ENCODE measurements at regions not wholly inside any gene's neighbourhood (a gene's known extent, or its start where the extent isn't known, plus 50 kb on each side); places are given as distances from the start of the nearest gene placed in this dataset.

- Histone ChIP-seq H3K9me3 (ENCODE audit: control insufficient read depth in 1 of 2, insufficient read depth in 1 of 2, low read depth in 1 of 2, low read length in 2 of 2) (no peaks in the 10 kb centered on the region), H3K9me2 (ENCODE audit: insufficient read depth) (no peaks in the 10 kb centered on the region), H3K4me3 (replicated peaks in 1 of 2; ENCODE audit: low read depth in 1 of 2, low read length in 2 of 2) (no peak overlapping the region), H4K20me1 (ENCODE audit: insufficient read depth) (no peaks in the 10 kb centered on the region), H3K36me3 (ENCODE audit: control insufficient read depth in 1 of 2, insufficient read depth in 2 of 2, low read length in 2 of 2) (no peaks in the 10 kb centered on the region), H3K4me2 (ENCODE audit: low read length) (no peak overlapping the region), H3K4me1 (ENCODE audit: control insufficient read depth in 1 of 2, insufficient read depth in 2 of 2, low read length in 2 of 2) (peaks cover 0 to 4% of the 10 kb centered on the region in 2 experiments; a peak in 2 of 4 replicates), H3K27me3 (ENCODE audit: insufficient read depth, low read length) (no peaks in the 10 kb centered on the region), H2AFZ (ENCODE audit: low read depth, low read length, poor library complexity, severe bottlenecking) (no peak overlapping the region), H3K9ac (ENCODE audit: low read length) (no peak overlapping the region), H3K27ac (ENCODE audit: low read depth, low read length) (no peak overlapping the region), H3K79me2 (ENCODE audit: insufficient read depth, low read length) (no peaks in the 10 kb centered on the region)
- ChIA-PET CTCF (no interaction called here), POLR2A (no interaction called here), RAD21 (ENCODE audit: low non-redundant PET in 1 of 2, low total read pairs in 2 of 2, uncharacterized antibody in 2 of 2, unreplicated experiment in 2 of 2) (no interaction called here)
- BruUV-seq (replicated peaks): no TSS peak
- intact Hi-C loops (cut with micrococcal nuclease): no loop called here
- ATAC-seq: no peak
- TF ChIP-seq ZNF274 (IDR thresholded peaks at IDR 0.05; ENCODE audit: low read depth, low read length): no peak
- no peak for TF ChIP-seq ZBTB33 (IDR thresholded peaks at IDR 0.05; ENCODE audit: extremely low read depth, insufficient replicate concordance, low read length)
- DNase-seq (ENCODE audit: low read depth, low spot score): no peak
Observed at GRCh38 chr2:7121851-7122250, 204.6 kb downstream of the RNF144A start.

- Histone ChIP-seq H3K4me1 (ENCODE audit: control insufficient read depth in 1 of 2, insufficient read depth in 2 of 2, low read length in 2 of 2) (peaks cover 0 to 4% of the 10 kb centered on the region in 2 experiments; a peak in 2 of 4 replicates), H4K20me1 (ENCODE audit: insufficient read depth) (no peaks in the 10 kb centered on the region), H3K27me3 (ENCODE audit: insufficient read depth, low read length) (no peaks in the 10 kb centered on the region), H3K9me2 (ENCODE audit: insufficient read depth) (no peaks in the 10 kb centered on the region), H3K79me2 (ENCODE audit: insufficient read depth, low read length) (no peaks in the 10 kb centered on the region), H2AFZ (ENCODE audit: low read depth, low read length, poor library complexity, severe bottlenecking) (no peak overlapping the region), H3K4me3 (replicated peaks in 1 of 2; ENCODE audit: low read depth in 1 of 2, low read length in 2 of 2) (no peak overlapping the region), H3K9ac (ENCODE audit: low read length) (no peak overlapping the region), H3K4me2 (ENCODE audit: low read length) (no peak overlapping the region), H3K9me3 (ENCODE audit: control insufficient read depth in 1 of 2, insufficient read depth in 1 of 2, low read depth in 1 of 2, low read length in 2 of 2) (no peaks in the 10 kb centered on the region), H3K36me3 (ENCODE audit: control insufficient read depth in 1 of 2, insufficient read depth in 2 of 2, low read length in 2 of 2) (no peaks in the 10 kb centered on the region), H3K27ac (ENCODE audit: low read depth, low read length) (no peak overlapping the region)
- POLR2A ChIA-PET: no interaction called here
- ATAC-seq (no peak), DNase-seq (ENCODE audit: low read depth, low spot score) (no peak)
- CTCF ChIA-PET: no interaction called here
- RAD21 ChIA-PET (ENCODE audit: low non-redundant PET in 1 of 2, low total read pairs in 2 of 2, uncharacterized antibody in 2 of 2, unreplicated experiment in 2 of 2): no interaction called here
- BruUV-seq (replicated peaks): no TSS peak
- intact Hi-C loops (cut with micrococcal nuclease): no loop called here
- TF ChIP-seq SIN3A (IDR thresholded peaks at IDR 0.05; ENCODE audit: low read depth) (no peak), CEBPB (IDR thresholded peaks at IDR 0.05; ENCODE audit: low read depth) (no peak), MAX (IDR thresholded peaks at IDR 0.05) (no peak), ZBTB33 (IDR thresholded peaks at IDR 0.05; ENCODE audit: extremely low read depth, insufficient replicate concordance, low read length) (no peak), ZFX (IDR thresholded peaks at IDR 0.05) (no peak), SRF (IDR thresholded peaks at IDR 0.05; ENCODE audit: low read depth) (no peak), TCF7L2 (IDR thresholded peaks at IDR 0.05; ENCODE audit: borderline replicate concordance, extremely low read depth, insufficient read depth, insufficient read length) (no peak), RAD21 (IDR thresholded peaks at IDR 0.05; ENCODE audit: low read depth) (no peak)
Observed at GRCh38 chr2:7127156-7127555, 209.9 kb downstream of the RNF144A start.
